ENCODE measurements at regions not wholly inside any gene's neighbourhood (a gene's known extent, or its start where the extent isn't known, plus 50 kb on each side); places are given as distances from the start of the nearest gene placed in this dataset.
"Not testable (repeated sequence)": the region's sequence is repeated elsewhere in the genome, so short reads cannot be mapped to it uniquely, and the experiment has no call there.

DNA sequence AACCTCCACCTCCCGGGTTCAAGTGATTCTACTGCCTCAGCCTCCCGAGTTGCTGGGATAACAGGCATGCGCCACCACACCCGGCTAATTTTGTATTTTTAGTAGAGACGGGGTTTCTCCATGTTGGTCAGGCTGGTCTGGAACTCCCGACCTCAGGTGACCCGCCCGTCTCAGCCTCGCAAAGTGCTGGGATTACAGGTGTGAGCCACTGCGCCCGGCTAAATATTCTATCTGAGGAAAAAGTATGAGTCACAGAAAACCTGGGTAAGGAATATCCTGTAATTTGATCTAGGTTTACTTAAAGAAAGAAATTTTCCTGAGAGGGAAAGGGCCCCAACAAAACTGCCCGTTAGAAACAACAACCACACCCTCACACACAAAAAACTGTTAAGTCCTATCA is 776.2 kb upstream of the NCAM2 start:
- TF ChIP-seq EZH2 (IDR thresholded peaks at IDR 0.05; ENCODE audit: insufficient read depth, poor library complexity, severe bottlenecking); EZH2phosphoT487 (IDR thresholded peaks at IDR 0.05; ENCODE audit: insufficient read depth, low read depth): not testable (repeated sequence)
